HEK293 (cell line): ENCODE measurements at regions not wholly inside any gene's neighbourhood (a gene's known extent, or its start where the extent isn't known, plus 50 kb on each side); places are given as distances from the start of the nearest gene placed in this dataset.

ENCODE experiments used
- CTCF ChIA-PET: fragments of 350-600 bp; formaldehyde crosslinking; extraction: SDS; loops from one replicate; lab custom pipeline; 2021; ENCODE audit warnings: antibody characterized with exemption; lab: Yijun Ruan, JAX
- POLR2A ChIA-PET: fragments of 300-600 bp; formaldehyde crosslinking; extraction: SDS; loops from one replicate; lab custom pipeline; 2020; ENCODE audit warnings: antibody characterized with exemption, inconsistent platforms; lab: Yijun Ruan, JAX
- H3K27ac ChIP-seq: fragments of 200-500 bp; sonication (Bioruptor generic); 2 replicates; pipeline ENCODE4 v1.5.1; 2014; ENCODE audit warnings: low read depth, low read length, control low read depth, inconsistent platforms; ENCODE audit errors: extremely low read depth
- H3K36me3 ChIP-seq, 2 experiments: fragments of 200-500 bp in 1 of 2; sonication (Bioruptor generic) in 1 of 2; 1 replicate in 1 of 2; 2 replicates in 1 of 2; pipeline ENCODE4 v1.5.1; 2014 to 2017; ENCODE audit warnings: inconsistent platforms in 2 of 2, low read length in 2 of 2; ENCODE audit not compliant: control insufficient read depth in 2 of 2, insufficient read depth in 1 of 2
- H3K4me1 ChIP-seq: fragments of 200-500 bp; sonication (Bioruptor generic); 2 replicates; pipeline ENCODE4 v1.5.1; 2014; ENCODE audit warnings: mild to moderate bottlenecking, low read length, inconsistent platforms; ENCODE audit not compliant: control insufficient read depth, insufficient read depth
- H3K4me3 ChIP-seq: 2 replicates; pipeline ENCODE4 v1.5.1; 2011; ENCODE audit warnings: low read depth, mild to moderate bottlenecking, control low read depth, low read length, moderate library complexity
- H3K9me3 ChIP-seq: fragments of 200-500 bp; sonication (Bioruptor generic); 2 replicates; pipeline ENCODE4 v1.5.1; 2014; ENCODE audit warnings: low read depth, low read length, inconsistent platforms; ENCODE audit not compliant: control insufficient read depth, insufficient read depth
- GFI1B ChIP-seq: fragments of 450-650 bp; formaldehyde crosslinking; IDR thresholded peaks from 2 replicates; pipeline ENCODE4 v1.5.1; 2016; ENCODE audit warnings: missing biosample characterization, missing genetic modification characterization
- ZFP3 ChIP-seq: fragments of 450-650 bp; formaldehyde crosslinking; IDR thresholded peaks from 2 replicates; pipeline ENCODE4 v1.5.1; 2016; ENCODE audit warnings: low read depth, missing biosample characterization, missing genetic modification characterization
- ZNF248 ChIP-seq: fragments of 450-650 bp; formaldehyde crosslinking; IDR thresholded peaks from 2 replicates; pipeline ENCODE4 v1.5.1; 2017; ENCODE audit warnings: missing biosample characterization, missing genetic modification characterization
- ZNF354C ChIP-seq: fragments of 450-650 bp; formaldehyde crosslinking; IDR thresholded peaks from 2 replicates; pipeline ENCODE4 v1.5.1; 2016; ENCODE audit warnings: missing biosample characterization, missing genetic modification characterization, low read depth, borderline replicate concordance
- ZNF510 ChIP-seq: fragments of 450-650 bp; formaldehyde crosslinking; IDR thresholded peaks from 2 replicates; pipeline ENCODE4 v1.5.1; 2018; ENCODE audit warnings: mild to moderate bottlenecking, missing genetic modification characterization, missing biosample characterization; ENCODE audit not compliant: insufficient replicate concordance
- ZNF596 ChIP-seq: fragments of 450-650 bp; IDR thresholded peaks from 2 replicates; pipeline ENCODE4 v1.5.0; 2018; ENCODE audit warnings: missing biosample characterization, mild to moderate bottlenecking, missing genetic modification characterization, moderate library complexity
- ZNF843 ChIP-seq: fragments of 450-650 bp; formaldehyde crosslinking; IDR thresholded peaks from 2 replicates; pipeline ENCODE4 v1.5.1; 2016; ENCODE audit warnings: missing biosample characterization, missing genetic modification characterization
- TF ChIP-seq, protein P1 (sequence below): fragments of 450-650 bp; formaldehyde crosslinking; IDR thresholded peaks from 2 replicates; pipeline ENCODE4 v1.5.1; 2016; ENCODE audit warnings: missing biosample characterization, missing genetic modification characterization
- TF ChIP-seq, protein P2 (sequence below): fragments of 450-650 bp; formaldehyde crosslinking; IDR thresholded peaks from 2 replicates; pipeline ENCODE4; 2016; ENCODE audit warnings: missing biosample characterization, missing genetic modification characterization
- TF ChIP-seq, protein P3 (sequence below): fragments of 450-650 bp; IDR thresholded peaks from 2 replicates; pipeline ENCODE4 v1.5.1; 2018; ENCODE audit warnings: missing biosample characterization, mild to moderate bottlenecking, missing genetic modification characterization
- TF ChIP-seq, protein P4 (sequence below): fragments of 450-650 bp; formaldehyde crosslinking; optimal IDR thresholded peaks from 2 replicates; pipeline ENCODE3; 2016; ENCODE audit warnings: missing biosample characterization, mild to moderate bottlenecking, missing genetic modification characterization

DNA sequence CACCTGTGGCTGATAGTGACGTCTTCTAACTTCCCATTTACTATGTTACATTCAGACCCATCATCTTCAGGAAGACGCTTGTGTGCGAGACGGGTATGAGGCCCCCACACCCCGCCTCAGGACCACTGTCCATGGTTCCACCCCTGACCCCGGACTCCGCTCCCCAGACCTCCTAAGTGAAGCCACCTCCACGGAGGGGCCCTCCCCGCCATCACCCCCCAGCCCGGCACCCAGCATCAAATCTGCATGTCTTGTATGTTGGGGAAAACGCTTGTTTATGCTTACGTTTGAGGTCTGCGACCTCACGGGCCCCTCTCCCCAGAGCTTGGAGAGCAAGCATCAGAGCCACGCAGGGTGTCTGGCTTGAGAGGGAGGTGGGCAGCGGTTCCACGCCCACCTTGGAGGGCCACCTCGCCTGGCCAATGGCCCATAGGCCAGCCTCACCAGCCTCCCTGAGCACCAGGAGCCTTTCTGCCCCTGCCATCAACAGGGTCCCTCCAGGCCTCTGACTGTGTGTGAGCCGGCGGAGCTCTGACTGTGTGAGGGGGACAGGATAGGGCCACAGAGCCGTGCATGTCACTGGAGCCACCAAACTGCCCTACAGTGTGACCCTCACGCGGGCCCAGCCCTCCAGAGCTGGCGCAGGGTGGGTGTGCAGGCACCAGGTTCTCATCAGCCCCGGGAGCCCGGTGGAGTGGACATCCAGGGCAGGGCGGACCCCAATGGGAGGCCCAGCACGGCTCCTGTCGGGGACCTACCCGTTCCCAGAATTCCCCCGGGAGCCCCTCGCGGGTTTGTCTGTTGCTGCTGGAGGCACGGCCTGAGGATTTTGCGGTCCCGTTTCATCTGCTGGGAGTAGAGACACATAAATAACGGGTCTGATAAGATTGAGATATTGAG is 88.4 kb upstream of the NKX1-1 start (continued):
- TF ChIP-seq, protein P1, sequence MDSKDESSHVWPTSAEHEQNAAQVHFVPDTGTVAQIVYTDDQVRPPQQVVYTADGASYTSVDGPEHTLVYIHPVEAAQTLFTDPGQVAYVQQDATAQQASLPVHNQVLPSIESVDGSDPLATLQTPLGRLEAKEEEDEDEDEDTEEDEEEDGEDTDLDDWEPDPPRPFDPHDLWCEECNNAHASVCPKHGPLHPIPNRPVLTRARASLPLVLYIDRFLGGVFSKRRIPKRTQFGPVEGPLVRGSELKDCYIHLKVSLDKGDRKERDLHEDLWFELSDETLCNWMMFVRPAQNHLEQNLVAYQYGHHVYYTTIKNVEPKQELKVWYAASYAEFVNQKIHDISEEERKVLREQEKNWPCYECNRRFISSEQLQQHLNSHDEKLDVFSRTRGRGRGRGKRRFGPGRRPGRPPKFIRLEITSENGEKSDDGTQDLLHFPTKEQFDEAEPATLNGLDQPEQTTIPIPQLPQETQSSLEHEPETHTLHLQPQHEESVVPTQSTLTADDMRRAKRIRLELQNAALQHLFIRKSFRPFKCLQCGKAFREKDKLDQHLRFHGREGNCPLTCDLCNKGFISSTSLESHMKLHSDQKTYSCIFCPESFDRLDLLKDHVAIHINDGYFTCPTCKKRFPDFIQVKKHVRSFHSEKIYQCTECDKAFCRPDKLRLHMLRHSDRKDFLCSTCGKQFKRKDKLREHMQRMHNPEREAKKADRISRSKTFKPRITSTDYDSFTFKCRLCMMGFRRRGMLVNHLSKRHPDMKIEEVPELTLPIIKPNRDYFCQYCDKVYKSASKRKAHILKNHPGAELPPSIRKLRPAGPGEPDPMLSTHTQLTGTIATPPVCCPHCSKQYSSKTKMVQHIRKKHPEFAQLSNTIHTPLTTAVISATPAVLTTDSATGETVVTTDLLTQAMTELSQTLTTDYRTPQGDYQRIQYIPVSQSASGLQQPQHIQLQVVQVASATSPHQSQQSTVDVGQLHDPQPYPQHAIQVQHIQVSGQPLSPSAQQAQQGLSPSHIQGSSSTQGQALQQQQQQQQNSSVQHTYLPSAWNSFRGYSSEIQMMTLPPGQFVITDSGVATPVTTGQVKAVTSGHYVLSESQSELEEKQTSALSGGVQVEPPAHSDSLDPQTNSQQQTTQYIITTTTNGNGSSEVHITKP (tag by site-specific recombination): no peak
- TF ChIP-seq, all 188 proteins: peak for 0

DNA sequence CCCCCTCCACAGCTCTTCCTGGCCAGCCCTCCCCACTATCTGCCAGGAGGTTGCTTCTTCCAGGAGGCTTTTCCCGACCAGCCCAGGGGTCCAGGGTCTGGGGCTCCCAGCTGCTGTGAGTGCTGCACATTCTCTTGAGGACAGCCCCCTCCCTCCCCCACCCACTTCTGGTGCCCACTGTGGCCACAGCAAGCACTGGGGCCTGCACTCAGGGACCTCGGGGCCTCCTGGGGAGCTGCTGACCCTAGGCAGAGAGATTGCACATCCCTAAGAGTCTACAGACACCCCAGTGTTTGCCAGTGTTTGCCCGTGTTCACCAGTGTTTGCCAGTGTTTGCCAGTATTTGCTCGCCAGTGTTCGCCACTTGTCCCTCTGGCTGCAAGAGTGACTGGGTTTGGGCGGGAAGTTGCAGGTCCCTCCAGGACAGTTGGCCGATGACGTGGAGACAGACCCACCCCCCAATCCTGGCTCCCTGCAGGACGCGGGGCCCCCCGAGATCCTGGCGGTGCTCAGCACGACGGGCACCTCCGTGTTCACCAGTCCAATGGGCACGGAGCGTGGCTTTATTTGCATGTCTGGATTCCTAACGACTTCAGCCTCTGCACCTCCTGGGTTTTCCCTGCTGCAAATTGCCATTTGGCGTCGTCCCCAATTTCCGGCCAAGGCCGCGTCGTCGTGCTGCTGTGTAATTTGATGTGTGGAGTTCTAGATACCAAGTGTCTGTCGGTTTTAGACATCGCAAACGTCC is 87.5 kb upstream of the NKX1-1 start:
- TF ChIP-seq, protein P2, sequence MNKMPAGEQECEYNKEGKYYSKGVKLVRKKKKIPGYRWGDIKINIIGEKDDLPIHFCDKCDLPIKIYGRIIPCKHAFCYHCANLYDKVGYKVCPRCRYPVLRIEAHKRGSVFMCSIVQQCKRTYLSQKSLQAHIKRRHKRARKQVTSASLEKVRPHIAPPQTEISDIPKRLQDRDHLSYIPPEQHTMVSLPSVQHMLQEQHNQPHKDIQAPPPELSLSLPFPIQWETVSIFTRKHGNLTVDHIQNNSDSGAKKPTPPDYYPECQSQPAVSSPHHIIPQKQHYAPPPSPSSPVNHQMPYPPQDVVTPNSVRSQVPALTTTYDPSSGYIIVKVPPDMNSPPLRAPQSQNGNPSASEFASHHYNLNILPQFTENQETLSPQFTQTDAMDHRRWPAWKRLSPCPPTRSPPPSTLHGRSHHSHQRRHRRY (tag by site-specific recombination): no peak
- TF ChIP-seq GFI1B (no peak), ZNF510 (no peak), ZNF354C (tag by site-specific recombination) (no peak)
- Histone ChIP-seq H3K27ac (no peak overlapping the region), H3K9me3 (no peaks in the 10 kb centered on the region), H3K36me3 (no peaks in the 10 kb centered on the region), H3K4me1 (no peaks in the 10 kb centered on the region), H3K4me3 (no peak overlapping the region)
- ChIA-PET POLR2A (no interaction called here), CTCF (no interaction called here)

DNA sequence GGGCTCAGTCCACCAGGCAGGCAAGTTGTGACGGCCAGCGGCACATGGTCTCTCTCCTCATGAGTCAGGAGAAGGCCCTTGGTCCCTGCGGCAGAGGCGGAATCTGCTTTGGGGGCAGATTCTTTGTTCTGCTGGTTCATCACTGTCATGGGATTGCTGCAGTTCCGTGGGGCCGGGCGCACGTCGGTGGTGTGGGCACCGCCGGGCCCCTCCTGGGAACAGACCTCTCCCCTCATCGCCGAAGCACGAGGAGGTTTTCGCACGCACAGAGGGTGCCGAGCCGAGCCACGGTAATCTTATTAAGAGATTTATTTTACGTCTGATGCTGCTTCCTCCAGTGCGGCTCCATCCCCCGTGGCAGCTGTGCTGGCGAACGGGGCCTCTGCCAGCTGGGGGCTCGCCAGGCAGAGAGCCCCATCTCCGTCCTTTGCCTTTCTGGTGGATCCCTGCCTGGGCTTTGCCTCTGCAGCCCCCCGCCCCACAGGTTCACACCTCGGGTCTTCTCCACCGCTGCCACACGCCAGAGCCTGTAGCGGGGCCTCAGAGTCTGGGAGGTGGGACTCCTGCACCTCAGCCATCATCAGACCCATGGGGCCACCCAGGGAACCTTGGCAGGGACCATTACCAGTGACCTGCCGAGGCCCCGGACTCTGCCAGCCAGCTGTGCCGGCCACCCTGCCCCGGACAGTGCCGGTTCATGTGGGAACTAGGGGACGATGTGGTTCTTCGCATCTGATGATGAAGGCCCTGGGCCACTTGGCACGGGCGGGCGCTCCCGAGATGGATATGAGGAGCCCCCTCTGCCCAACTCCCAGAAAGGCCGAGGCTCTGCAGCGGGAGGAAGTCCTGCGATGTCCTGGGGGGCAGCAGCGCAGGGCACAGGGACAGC is 86.7 kb upstream of the NKX1-1 start:
- H3K36me3 ChIP-seq: no peaks in the 10 kb centered on the region
- POLR2A ChIA-PET: no interaction called here
- CTCF ChIA-PET: no interaction called here
- TF ChIP-seq ZNF596 (tag by site-specific recombination) (no peak), ZNF843 (no peak), ZFP3 (tag by site-specific recombination) (no peak), ZNF248 (tag by site-specific recombination) (no peak)
- TF ChIP-seq, protein P3, sequence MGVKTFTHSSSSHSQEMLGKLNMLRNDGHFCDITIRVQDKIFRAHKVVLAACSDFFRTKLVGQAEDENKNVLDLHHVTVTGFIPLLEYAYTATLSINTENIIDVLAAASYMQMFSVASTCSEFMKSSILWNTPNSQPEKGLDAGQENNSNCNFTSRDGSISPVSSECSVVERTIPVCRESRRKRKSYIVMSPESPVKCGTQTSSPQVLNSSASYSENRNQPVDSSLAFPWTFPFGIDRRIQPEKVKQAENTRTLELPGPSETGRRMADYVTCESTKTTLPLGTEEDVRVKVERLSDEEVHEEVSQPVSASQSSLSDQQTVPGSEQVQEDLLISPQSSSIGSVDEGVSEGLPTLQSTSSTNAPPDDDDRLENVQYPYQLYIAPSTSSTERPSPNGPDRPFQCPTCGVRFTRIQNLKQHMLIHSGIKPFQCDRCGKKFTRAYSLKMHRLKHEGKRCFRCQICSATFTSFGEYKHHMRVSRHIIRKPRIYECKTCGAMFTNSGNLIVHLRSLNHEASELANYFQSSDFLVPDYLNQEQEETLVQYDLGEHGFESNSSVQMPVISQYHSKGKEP (tag by site-specific recombination): no peak
- TF ChIP-seq, protein P4, sequence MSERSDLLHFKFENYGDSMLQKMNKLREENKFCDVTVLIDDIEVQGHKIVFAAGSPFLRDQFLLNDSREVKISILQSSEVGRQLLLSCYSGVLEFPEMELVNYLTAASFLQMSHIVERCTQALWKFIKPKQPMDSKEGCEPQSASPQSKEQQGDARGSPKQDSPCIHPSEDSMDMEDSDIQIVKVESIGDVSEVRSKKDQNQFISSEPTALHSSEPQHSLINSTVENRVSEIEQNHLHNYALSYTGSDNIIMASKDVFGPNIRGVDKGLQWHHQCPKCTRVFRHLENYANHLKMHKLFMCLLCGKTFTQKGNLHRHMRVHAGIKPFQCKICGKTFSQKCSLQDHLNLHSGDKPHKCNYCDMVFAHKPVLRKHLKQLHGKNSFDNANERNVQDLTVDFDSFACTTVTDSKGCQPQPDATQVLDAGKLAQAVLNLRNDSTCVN (tag by site-specific recombination): no peak
- TF ChIP-seq, all 188 proteins: peak for 0
- H3K9me3 ChIP-seq: no peaks in the 10 kb centered on the region
- H3K4me1 ChIP-seq: no peaks in the 10 kb centered on the region
- no peak overlapping the region for H3K4me3 ChIP-seq
- no peak overlapping the region for H3K27ac ChIP-seq
